Activated CD4-positive, alpha-beta T cell treated with anti-CD3 and anti-CD28 coated beads for 1 hour (primary cell): ENCODE measurements at regions not wholly inside any gene's neighbourhood (a gene's known extent, or its start where the extent isn't known, plus 50 kb on each side); places are given as distances from the start of the nearest gene placed in this dataset.
"Not testable (repeated sequence)": the region's sequence is repeated elsewhere in the genome, so short reads cannot be mapped to it uniquely, and the experiment has no call there.

Experiments used
- DNase-seq: peaks from one replicate; pipeline ENCODE4 v3.0.0-alpha.2; 2020

DNA sequence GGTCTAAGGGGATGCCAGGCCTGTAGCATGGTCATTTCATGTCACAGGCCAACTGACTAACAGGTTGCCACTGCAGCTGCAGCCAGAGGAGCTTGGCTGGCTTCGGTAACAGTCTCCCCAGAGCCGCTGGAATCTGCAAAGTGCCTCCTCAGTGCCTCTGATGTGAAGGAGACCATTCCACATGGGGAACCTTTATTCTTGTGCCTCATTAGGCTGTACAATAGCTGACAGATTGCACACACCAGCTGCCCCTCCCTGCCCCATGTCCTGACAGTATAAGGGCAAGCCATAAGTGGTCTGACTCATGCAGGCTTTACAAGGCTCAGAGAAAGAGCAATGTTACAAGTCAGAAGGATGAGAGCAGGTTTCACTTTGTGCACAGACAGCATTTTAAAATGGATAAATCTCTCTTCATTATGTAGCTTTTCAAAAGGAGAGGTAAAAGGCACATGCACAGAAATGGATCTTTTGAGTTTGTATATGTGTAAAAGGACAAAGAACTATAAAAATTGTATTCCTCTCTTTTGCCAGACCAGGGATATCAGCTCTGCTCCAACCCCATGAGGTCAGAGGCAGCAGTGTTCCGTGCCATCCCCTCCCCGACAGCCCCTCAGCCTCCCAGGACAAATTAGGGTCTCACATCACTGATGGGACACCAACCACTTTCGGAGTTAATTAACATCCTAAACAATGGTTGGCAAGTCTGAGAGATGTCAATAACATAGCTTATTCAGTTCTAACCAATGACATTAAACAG is 467.8 kb downstream of the TMEM232 start:
- DNase-seq = no peak

DNA sequence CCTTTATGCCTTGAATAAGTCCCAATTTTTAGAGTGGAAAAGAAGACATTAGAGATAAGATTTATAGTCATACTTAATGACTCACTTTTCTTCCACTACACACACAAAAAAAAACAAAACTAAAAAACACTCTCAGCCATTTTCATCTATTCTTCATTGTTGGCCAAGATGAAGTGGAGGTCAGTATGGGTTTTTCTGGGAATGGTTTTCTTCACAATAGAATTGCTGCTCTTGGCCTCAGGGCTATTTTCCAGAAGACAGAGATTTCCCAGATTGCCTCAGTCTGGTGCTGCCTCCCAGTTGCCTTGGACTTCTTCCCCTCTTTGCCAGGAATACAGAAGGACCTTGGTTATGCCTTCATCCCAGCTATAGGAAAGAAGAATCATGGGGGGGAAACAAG is 463.7 kb downstream of the TMEM232 start:
- DNase-seq = no peak

DNA sequence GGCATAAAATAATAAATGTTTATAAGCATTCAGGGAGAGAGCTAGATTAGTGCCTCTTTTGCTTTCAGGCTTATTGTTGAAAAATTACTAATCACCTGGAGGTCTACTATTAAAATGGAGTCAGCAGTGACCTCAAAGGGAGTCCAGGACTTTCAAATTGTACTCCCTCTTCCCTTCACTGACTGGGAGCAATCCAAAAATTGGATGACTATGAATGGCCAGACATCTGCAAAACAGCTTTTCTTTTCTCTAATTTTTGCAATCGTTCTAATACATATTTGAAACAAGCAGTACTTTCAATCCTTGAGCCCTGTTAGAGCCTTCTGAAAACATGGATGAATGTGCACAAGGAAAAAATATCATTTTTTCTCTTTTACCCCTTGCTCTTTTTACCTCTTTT is 461.8 kb downstream of the TMEM232 start:
- DNase-seq = no peak

DNA sequence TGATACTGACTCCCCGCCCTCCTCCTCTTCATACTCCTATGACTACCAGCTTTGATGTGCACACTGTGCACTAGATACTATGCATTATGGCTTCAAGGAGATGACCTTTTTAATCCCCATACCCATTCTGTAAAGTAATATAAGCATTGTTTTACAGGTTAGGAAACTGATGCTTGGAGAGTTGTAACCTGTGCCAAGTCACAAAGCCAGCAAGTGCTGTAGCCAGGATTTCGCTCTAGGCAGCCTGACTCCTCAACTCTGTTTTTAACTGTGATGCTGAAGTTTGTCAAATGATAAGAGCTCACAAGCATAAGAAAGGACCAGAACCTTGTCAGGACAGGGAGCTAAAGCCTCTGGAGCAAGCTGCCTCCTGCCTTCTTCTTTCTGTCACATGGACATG is 461.3 kb downstream of the TMEM232 start:
- DNase-seq = no peak

DNA sequence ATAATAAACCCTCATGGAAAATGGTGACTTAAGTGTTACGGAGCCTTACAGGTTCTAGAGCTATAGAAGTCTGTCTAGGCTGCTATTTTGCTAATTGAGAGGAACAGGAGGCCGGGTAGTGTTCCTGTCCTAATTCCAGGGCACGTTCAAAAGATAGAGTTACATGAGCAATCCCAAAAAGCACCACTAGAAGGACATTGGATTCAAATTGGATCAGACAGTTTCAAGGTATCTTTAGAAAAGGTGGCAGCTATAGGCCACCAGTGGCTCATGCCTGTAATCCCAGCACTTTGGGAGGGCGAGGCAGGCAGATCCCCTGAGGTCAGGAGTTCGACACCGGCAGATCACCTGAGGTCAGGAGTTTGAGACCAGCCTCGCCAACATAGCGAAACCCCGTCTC is 458.8 kb downstream of the TMEM232 start:
- DNase-seq = no peak

DNA sequence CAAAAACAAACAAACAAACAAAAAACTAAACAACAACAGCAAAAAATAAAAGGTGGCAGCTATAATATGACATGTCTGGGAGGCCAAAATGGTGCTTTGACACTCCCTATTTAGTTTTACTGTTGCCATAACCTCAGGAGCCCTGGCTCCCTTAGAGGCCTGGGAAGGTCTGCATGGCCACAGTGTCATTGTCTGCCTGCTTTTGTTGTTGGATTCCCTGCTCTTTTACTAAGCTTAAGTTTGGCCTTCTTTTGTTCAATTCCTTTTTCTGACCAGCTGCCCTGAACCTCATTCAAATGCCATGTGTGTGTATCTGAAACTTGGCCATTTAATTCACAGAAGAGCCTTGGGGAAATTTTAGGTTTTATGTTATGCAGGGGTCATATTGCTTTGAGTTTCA is 458.2 kb downstream of the TMEM232 start:
- DNase-seq = no peak

DNA sequence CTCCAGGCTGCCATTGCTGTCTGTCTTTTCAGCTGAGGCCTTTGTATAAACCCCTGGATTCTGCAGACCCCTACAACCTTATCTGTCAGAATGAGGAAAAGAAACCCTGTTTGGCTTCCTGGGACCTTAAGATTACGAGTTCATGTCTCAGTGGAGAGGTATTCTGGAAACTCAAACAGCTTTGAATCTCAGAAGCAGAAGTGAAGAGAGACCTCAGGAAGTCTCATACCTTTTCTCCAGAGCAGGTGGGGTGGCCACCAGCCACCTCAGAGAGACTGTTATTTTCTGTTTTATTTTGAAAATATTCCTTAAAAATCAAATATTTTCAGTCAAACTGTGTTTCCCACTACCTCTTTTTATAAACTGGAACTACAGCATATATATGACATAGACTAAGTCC is 457.5 kb downstream of the TMEM232 start:
- DNase-seq = no peak

DNA sequence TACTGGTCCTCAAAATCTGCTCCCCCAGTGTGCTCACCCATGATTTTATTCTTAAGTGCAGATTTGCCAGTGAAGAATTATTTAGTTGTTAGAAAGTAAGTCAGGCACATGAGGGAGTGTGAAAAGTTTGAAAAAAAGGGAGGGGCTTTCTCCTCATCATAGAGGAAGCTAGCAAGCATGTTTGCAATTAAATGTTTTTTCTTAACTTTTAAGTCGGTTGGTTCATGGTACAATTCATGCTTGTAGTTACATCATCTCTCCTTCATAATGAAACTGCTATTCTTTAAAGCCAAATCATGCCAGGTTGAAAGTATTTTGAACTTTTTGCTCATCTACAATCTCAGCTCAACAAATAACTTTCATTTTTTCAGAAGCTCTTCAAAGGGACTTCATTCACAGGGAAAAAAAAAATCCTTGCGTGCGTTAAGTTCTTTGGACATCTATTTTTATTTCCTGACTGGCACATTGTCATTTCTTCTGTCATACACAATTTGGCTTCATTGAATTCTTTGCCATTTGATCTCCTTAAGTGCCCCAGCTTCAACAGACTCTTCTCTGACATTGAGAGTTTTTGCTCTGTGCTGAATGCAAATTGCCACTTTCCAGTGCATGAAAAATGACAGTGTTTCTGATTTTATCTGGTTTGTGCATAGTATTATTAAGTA is 456.9 kb downstream of the TMEM232 start:
- no peak for DNase-seq

DNA sequence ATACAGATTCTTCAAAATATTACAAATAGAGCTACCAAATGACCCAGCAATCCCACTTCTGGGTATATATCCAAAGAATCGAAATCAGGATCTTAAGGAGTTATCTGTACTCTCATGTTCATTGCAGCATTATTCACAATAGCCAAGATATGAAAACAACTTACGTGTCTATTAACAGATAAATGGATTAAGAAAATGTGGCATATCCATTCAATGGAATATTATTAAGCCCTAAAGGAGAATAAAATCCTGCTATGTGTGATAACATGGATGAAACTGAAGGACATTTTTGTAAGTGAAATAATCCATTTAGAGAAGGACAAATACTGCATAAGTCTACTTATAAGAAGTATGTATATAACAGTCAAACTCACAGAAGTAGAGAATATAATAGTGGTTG is 450.6 kb downstream of the TMEM232 start:
- DNase-seq = no peak

DNA sequence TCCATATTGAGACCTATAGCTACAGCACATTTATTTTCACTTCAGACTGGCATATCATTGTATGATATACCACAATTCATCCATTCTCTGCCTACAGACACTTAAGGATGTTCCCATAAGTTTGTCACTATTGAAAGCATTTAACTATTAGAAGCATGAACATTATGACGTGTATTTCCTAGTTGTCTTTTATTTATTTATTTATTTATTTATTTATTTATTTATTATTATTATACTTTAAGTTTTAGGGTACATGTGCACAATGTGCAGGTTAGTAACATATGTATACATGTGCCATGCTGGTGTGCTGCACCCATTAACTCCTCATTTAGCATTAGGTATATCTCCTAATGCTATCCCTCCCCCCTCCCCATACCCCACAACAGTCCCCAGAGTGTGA is 448.0 kb downstream of the TMEM232 start:
- DNase-seq = not testable (repeated sequence)

DNA sequence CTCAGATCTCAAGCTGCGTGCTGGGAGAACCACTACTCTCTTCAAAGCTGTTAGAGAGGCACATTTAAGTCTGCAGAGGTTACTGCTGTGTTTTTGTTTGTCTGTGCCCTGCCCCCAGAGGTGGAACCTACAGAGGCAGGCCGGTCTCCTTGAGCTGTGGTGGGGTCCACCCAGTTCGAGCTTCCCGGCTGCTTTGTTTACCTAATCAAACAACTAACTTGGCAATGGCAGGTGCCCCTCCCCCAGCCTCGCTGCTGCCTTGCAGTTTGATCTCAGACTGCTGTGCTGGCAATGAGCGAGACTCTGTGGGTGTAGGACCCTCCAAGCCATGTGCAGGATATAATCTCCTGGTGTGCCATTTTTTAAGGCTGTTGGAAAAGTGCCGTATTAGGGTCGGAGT is 442.4 kb downstream of the TMEM232 start:
- not testable (repeated sequence) for DNase-seq

DNA sequence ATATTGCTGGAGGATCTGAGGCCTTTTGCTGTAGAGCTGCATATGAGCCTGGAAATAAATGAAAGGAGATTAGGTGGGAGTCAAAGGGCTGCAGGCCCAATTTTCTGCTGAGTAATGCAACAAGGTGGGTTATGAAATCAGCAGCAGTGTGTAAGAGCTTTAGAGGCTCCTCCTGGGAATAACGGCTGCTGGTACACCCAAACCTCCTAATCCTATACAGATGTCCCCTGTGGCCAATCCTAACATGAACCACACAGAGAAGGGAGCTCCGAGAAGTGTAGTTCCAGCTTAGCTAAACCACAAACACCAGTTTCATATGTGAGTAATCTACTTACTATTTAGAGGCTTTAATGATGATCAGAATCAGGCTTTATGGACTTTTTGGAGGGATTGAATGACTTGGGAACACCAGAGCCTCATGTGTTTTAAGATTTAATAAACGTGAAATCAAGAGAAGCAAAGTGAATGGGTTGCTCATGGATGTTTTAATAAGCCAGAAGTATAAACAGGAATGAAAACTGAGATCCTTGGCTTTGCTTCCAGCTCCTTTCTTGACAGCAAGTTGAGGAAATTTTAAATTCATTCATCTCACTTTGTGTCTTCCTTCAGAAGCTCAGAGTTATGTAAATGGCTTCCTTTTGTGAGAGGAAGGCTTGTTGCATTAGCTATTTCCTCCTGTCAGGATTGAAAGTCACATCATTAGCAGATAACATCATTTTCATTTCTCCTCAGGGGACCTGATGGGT is 437.5 kb downstream of the TMEM232 start:
- DNase-seq = no peak

DNA sequence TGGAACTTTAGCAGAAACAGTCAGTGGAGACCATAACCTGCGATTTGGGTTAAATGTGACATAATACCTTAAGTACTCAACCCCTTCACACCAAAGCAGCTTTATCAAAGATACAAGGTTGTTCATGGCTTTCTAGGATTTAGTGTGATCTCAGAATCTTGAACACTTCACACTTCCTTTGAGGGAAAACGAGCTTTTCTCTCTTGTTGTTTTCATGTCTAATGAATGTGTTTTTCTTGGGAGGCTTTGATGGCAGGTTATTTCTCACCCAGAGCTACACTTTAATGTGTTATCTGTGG is 437.0 kb downstream of the TMEM232 start:
- no peak for DNase-seq

DNA sequence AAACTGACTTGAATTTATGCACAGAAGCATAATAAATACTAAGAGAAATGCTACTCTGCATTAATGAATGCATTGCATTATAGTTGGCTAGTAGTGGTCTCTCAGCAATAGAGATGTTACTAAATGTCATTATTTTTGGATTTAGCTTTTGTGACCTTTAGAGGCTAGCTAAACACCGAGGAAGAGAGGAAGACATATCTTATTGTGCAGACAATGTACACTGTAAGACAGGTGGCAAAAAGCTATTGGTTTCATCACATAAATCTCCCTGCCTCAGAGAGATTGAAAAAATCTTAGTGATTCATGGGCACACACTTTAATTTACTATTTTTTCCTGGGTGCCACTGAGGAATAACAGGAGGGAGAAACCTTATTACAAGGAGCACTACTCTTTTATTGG is 435.9 kb downstream of the TMEM232 start:
- no peak for DNase-seq

DNA sequence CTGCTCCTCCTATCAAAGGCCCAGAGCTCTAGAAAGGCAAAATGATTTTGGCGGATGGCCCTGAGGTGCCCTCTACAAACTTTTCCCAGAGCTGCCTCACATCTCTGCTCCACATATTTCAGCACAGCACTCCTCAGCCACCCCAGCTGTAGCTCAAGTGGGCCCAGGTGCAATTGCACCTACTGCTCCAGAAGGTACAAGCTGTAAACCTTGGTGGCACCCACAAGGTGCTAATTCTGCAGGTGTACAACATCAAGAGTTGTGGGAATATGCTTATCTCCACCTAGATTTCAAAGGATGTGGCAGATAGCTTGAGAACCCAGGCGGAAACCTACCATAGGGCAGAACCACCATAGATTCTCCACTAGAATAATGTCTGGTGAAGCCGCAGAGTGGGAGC is 432.2 kb downstream of the TMEM232 start:
- DNase-seq = no peak

DNA sequence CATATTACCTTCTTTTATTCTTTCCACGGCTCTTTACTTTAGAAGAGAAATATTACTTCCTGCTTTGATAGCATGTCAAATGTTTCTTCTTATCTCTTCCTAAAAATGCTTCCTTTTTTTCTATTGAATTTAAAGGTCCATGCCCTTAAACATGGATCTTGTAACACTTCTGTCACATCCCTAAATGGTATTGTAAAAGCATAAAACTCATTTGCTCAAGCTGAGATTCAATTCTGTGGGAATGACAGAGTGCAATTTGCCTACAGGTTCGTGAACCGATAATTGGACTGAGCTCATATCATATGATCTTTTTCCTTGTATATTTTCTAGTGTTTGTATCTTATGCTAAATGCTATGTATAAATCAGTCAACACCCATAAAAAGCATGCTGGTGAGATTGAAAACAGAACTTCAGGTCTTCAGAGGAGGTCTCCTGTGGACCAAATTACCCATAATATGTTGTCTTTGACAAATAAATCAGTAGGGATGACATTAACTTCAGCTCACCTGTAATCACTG is 429.3 kb downstream of the TMEM232 start:
- DNase-seq = no peak

DNA sequence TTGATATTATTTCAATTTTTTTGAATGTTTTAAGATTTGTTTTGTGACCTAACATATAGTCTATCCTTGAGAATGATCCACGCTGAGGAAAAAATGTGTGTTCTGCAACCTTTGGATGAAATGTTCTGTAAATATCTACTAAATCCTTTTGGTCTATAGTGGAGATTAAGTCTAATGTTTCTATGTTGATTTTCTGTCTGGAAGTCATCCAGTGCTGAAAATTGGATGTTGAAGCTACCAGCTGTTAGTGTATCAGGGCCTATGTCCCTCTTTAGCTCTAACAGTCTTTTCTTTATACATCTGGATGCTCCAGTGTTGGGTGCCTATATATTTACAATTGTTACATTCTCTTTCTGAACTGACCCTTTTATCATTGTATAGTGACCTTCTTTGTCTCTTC is 422.3 kb downstream of the TMEM232 start:
- DNase-seq = no peak

DNA sequence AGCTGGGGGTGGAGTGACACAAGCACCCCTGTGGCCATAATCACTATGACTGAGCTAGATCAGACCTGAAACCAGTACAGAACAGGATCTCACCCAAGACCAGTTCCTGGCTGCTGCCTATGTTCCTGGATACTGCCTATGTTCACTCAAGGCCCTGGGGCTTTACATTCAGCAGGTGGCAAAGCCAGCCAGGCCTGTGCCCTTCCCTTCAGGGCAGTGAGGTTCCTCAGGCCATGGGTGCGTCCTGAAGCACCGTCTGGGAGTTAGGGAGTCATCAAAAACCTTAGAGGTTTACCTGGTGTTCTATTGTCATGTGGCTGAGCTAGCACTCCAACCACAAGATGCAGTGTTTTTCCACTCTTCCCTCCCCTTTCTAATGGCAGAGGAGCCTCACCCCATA is 419.8 kb downstream of the TMEM232 start:
- no peak for DNase-seq

DNA sequence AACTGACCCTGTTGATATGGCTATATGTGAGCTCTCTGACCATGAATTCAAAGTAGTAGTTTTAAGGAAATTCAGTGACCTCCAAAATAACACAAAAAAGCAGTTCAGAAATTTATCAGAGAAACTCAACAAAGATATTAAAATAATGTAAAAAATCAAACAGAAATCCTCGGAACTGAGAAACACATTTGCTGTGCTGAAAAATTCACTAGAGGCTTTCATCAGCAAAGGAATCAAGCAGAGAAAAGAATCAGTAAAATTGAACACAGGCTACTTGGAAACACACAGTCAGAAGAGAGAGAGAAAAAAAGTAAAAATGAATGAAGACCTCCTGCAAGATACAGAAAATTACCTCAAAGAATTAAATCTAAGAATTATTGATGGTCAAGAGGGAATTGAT is 417.2 kb downstream of the TMEM232 start:
- no peak for DNase-seq

DNA sequence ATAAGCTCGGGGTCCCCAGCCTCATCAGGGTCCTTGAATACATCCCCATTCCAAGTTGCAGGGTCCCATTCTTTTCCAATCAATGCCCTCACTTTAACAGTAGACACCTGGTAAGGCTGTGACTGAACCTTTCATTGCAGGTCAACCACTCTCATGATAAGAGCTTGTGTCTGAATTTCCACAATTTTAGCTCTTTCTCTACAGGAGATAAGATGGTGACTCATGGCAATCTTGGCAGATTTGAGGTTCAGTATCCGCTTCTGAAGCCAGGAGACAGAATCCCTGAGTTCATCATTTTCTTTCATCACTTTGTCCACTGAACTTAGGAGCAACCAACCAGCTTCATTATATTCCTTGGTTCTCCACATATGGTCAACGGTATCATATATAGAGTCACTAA is 409.9 kb downstream of the TMEM232 start:
- not testable (repeated sequence) for DNase-seq

DNA sequence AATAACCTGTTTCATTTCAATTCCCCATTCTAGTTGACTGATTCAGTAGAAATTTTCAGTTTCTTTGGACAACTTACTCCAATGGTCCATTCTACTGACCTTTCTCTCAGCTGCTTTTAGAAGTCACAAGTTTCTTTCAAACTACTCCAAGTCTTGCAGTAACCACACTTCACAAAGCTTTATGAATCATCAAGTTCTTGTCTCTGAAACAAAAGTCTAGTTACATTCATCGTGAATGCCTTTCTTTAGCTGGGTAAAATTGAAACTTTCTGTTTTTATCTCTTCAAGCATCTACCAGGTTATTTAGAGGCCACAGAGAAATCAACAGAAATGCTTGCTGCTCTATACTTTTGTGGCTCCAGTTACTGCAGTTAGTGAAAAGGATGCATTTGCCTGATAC is 405.4 kb downstream of the TMEM232 start:
- DNase-seq = no peak

DNA sequence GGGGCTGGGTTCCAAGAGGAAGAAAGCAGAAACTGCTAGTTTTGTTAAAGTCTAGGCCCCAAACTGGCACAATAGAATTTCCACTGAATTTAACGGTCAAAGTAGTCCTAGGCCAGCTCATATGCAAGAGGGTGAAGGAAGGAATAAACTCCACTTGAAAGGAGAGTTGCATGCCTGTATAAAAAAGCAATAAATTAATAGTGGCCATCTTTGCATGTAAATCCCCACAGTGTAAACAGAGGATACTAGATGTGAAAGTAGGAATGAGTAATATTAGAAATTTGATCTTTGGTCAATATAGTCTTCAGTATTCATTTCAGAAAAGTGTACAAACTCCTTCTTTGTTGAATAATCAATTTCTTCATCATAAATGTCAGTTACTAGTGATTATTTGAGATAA is 403.1 kb downstream of the TMEM232 start:
- DNase-seq = no peak

DNA sequence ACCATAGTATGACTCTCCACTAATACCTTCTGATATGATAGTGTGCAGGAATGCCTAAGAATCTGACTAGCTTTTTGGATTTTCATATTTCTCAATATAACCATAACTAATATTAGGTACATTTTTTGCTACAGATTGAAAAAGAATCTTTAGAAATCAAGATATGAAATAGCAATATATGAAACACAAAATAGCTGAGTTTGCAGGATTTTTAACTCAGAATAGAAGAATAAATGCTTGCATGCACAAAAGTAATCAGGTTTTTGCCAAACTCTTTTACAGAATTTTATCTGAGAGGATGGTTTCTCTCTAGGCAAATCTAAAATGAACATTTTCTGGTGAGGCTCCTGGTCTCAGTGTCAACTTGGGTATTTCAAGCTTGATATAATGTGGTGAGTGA is 402.6 kb downstream of the TMEM232 start:
- DNase-seq = no peak

DNA sequence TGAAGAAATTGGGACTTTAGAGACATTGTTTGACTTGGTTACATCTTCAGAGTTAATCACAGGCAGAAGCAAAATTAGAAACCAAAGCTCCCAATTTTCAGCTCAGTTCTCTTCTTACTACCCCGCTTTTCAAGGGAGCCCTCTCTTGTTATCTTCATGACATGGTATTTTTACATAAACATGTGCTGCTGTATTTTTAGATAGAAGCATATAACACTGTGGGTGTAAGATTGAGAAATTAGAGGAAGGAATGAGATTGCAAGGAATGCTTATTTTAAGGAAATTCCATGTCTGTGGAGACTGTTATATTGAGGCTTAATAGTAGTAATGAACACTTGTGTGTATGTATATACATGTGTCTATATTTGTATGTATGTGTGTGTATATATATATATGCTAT is 401.6 kb downstream of the TMEM232 start:
- DNase-seq = no peak
